HCT116 (cell line): ENCODE measurements at regions not wholly inside any gene's neighbourhood (a gene's known extent, or its start where the extent isn't known, plus 50 kb on each side); places are given as distances from the start of the nearest gene placed in this dataset.

Experiments
- ATAC-seq: fragments of 200-7000 bp; cut with Tn5 transposase; 2 replicates; pipeline ENCODE4 v1.9.1; 2020; ENCODE audit warnings: mild to moderate bottlenecking, moderate library complexity
- BruUV-seq: library from RNA; stranded (reverse); fragments of 400-500 nt; replicated peaks from 2 replicates; lab custom pipeline; 2021; lab: Mats Ljungman, UMichigan
- CTCF ChIA-PET: fragments of 300-600 bp; sonication (Branson Sonifier 250); formaldehyde crosslinking; loops from one replicate; lab custom pipeline; 2021; ENCODE audit warnings: antibody characterized with exemption; lab: Charles Lee
- POLR2A ChIA-PET: fragments of 300-600, 350-600 bp; sonication (Branson Sonifier 250); formaldehyde crosslinking; loops from one replicate; lab custom pipeline; 2021; ENCODE audit warnings: antibody characterized with exemption; lab: Charles Lee
- RAD21 ChIA-PET, 2 experiments: fragments of 300-600 bp; sonication (Branson Sonifier 250); formaldehyde crosslinking; loops; one replicate each; lab custom pipeline; 2023; ENCODE audit warnings: low total read pairs in 2 of 2; ENCODE audit not compliant: uncharacterized antibody in 2 of 2, unreplicated experiment in 2 of 2, low non-redundant PET in 1 of 2; lab: Charles Lee
- DNase-seq: peaks from one replicate; pipeline ENCODE4 v3.0.0-alpha.2; 2010; ENCODE audit warnings: low read depth, low spot score
- H2AFZ ChIP-seq: fragments of 200-600 bp; shearing (Covaris generic), sonication (generic); 2 replicates; pipeline ENCODE4 v1.6.1; 2017; ENCODE audit warnings: low read depth, mixed run types, mixed read lengths, antibody characterized with exemption, low read length; ENCODE audit not compliant: poor library complexity, severe bottlenecking
- H3K27ac ChIP-seq: 2 replicates; pipeline ENCODE4 v1.5.1; 2012; ENCODE audit warnings: low read depth, low read length
- H3K27me3 ChIP-seq: fragments of 200-600 bp; sonication (generic); 2 replicates; pipeline ENCODE4 v1.6.1; 2016; ENCODE audit warnings: mixed run types, low read length, mixed read lengths; ENCODE audit not compliant: insufficient read depth
- H3K36me3 ChIP-seq, 2 experiments: fragments of 200-500 bp in 1 of 2; fragments of 200-600 bp in 1 of 2; sonication (Bioruptor generic) in 1 of 2; sonication (generic) in 1 of 2; 2 replicates each; pipeline versions ENCODE4 v1.5.1 to v1.6.1; 2014 to 2016; ENCODE audit warnings: low read length in 2 of 2, inconsistent platforms in 1 of 2, mixed read lengths in 1 of 2, mixed run types in 1 of 2; ENCODE audit not compliant: insufficient read depth in 2 of 2, control insufficient read depth in 1 of 2
- H3K4me1 ChIP-seq, 2 experiments: fragments of 200-600 bp in 1 of 2; sonication (generic) in 1 of 2; 2 replicates each; pipeline versions ENCODE4 v1.5.1 to v1.6.1; 2012 to 2017; ENCODE audit warnings: low read length in 2 of 2, inconsistent platforms in 1 of 2, mild to moderate bottlenecking in 1 of 2, mixed read lengths in 1 of 2, mixed run types in 1 of 2, moderate library complexity in 1 of 2; ENCODE audit not compliant: insufficient read depth in 2 of 2, control insufficient read depth in 1 of 2
- H3K4me2 ChIP-seq: fragments of 200-600 bp; sonication (generic); 2 replicates; pipeline ENCODE4 v1.6.1; 2017; ENCODE audit warnings: mixed run types, low read length, mixed read lengths
- H3K4me3 ChIP-seq, 2 experiments: fragments of 200-600 bp in 1 of 2; sonication (generic) in 1 of 2; replicated peaks in 1 of 2; 2 replicates each; pipeline ENCODE4 v1.5.1; 2011 to 2016; ENCODE audit warnings: low read length in 2 of 2, control low read depth in 1 of 2, low read depth in 1 of 2, mild to moderate bottlenecking in 1 of 2, mixed read lengths in 1 of 2, mixed run types in 1 of 2
- H3K79me2 ChIP-seq: fragments of 200-600 bp; sonication (generic); 2 replicates; pipeline ENCODE4 v1.6.1; 2017; ENCODE audit warnings: mild to moderate bottlenecking, mixed run types, low read length, moderate library complexity, mixed read lengths; ENCODE audit not compliant: insufficient read depth
- H3K9ac ChIP-seq: fragments of 200-600 bp; sonication (generic); 2 replicates; pipeline ENCODE4 v1.6.1; 2016; ENCODE audit warnings: low read length, mixed read lengths
- H3K9me2 ChIP-seq: fragments of 200-600 bp; sonication (generic), shearing (Covaris generic); 2 replicates; pipeline ENCODE4 v1.6.1; 2017; ENCODE audit warnings: mixed run types, mild to moderate bottlenecking, moderate library complexity; ENCODE audit not compliant: insufficient read depth
- H3K9me3 ChIP-seq, 2 experiments: fragments of 200-500 bp in 1 of 2; fragments of 200-600 bp in 1 of 2; sonication (Bioruptor generic) in 1 of 2; sonication (generic) in 1 of 2; 2 replicates each; pipeline ENCODE4 v1.6.1; 2014 to 2017; ENCODE audit warnings: low read length in 2 of 2, mixed read lengths in 2 of 2, inconsistent platforms in 1 of 2, low read depth in 1 of 2, mild to moderate bottlenecking in 1 of 2, mixed run types in 1 of 2, moderate library complexity in 1 of 2; ENCODE audit not compliant: control insufficient read depth in 1 of 2, insufficient read depth in 1 of 2
- H4K20me1 ChIP-seq: fragments of 200-600 bp; sonication (generic), shearing (Covaris generic); 2 replicates; pipeline ENCODE4 v1.6.1; 2017; ENCODE audit warnings: mixed run types, mild to moderate bottlenecking, moderate library complexity; ENCODE audit not compliant: insufficient read depth
- ATF3 ChIP-seq: IDR thresholded peaks from 2 replicates; pipeline ENCODE4 v1.6.1; 2012
- CBX3 ChIP-seq: IDR thresholded peaks from 2 replicates; pipeline ENCODE4 v1.6.1; 2012; ENCODE audit warnings: low read depth
- CEBPB ChIP-seq: IDR thresholded peaks from 2 replicates; pipeline ENCODE4 v1.6.1; 2012; ENCODE audit warnings: low read depth
- EGR1 ChIP-seq: IDR thresholded peaks from 2 replicates; pipeline ENCODE4 v1.6.1; 2012; ENCODE audit warnings: low read depth
- EZH2phosphoT487 ChIP-seq: fragments of 200-600 bp; IDR thresholded peaks from 2 replicates; pipeline ENCODE4 v1.6.1; 2018; ENCODE audit warnings: antibody characterized with exemption, borderline replicate concordance
- FOSL1 ChIP-seq: IDR thresholded peaks from 2 replicates; pipeline ENCODE4 v1.6.1; 2012; ENCODE audit warnings: low read depth
- JUND ChIP-seq: IDR thresholded peaks from 2 replicates; pipeline ENCODE4 v1.6.1; 2012
- MAX ChIP-seq: IDR thresholded peaks from 2 replicates; pipeline ENCODE4 v1.6.1; 2012
- SIN3A ChIP-seq: IDR thresholded peaks from 2 replicates; pipeline ENCODE4 v1.6.1; 2012; ENCODE audit warnings: low read depth
- SRF ChIP-seq: IDR thresholded peaks from 2 replicates; pipeline ENCODE4 v1.6.1; 2012; ENCODE audit warnings: low read depth
- intact Hi-C: fragments of 100-400 bp; cut with micrococcal nuclease; formaldehyde crosslinking; loops from 2 replicates; pipeline ENCODE4 v1.10.0; 2022
- TF ChIP-seq, protein P1 (sequence below), 3 experiments: fragments of 200-600 bp in 1 of 3; sonication (generic) in 1 of 3; IDR thresholded peaks in 2 of 3; conservative IDR thresholded peaks in 1 of 3; 2 replicates each; pipeline ENCODE4 v1.5.1; 2012 to 2017; ENCODE audit warnings: low read depth in 2 of 3, low read length in 2 of 3, antibody characterized with exemption in 1 of 3, borderline replicate concordance in 1 of 3, control low read depth in 1 of 3, mild to moderate bottlenecking in 1 of 3, mixed read lengths in 1 of 3, mixed run types in 1 of 3, moderate library complexity in 1 of 3; ENCODE audit not compliant: insufficient read depth in 1 of 3

- RAD21 ChIA-PET: no interaction called here
- POLR2A ChIA-PET: no interaction called here
Measured at GRCh38 chr15:62942428-62942827, 100.1 kb upstream of the TPM1 start.

More at GRCh38 chr15:62942428-62942827, 100.1 kb upstream of the TPM1 start:
- H4K20me1 ChIP-seq: no peaks in the 10 kb centered on the region
- no peaks in the 10 kb centered on the region for H3K9me2 ChIP-seq
- no peak overlapping the region for H3K27ac ChIP-seq
- no peak overlapping the region for H3K4me3 ChIP-seq
- no peaks in the 10 kb centered on the region for H3K9me3 ChIP-seq
- no peak overlapping the region for H2AFZ ChIP-seq
- no peak overlapping the region for H3K9ac ChIP-seq
- H3K4me1 ChIP-seq: peaks cover 0 to 14% of the 10 kb centered on the region in 2 experiments; a peak in 1 of 4 replicates
- no TSS peak for BruUV-seq
- TF ChIP-seq MAX: no peak
- no peak for TF ChIP-seq CBX3
- no peak for TF ChIP-seq FOSL1
- no peak for TF ChIP-seq EGR1
- TF ChIP-seq SIN3A: no peak
- no peak for TF ChIP-seq ATF3
- TF ChIP-seq JUND: no peak
- no peak for TF ChIP-seq EZH2phosphoT487
- TF ChIP-seq, protein P1, sequence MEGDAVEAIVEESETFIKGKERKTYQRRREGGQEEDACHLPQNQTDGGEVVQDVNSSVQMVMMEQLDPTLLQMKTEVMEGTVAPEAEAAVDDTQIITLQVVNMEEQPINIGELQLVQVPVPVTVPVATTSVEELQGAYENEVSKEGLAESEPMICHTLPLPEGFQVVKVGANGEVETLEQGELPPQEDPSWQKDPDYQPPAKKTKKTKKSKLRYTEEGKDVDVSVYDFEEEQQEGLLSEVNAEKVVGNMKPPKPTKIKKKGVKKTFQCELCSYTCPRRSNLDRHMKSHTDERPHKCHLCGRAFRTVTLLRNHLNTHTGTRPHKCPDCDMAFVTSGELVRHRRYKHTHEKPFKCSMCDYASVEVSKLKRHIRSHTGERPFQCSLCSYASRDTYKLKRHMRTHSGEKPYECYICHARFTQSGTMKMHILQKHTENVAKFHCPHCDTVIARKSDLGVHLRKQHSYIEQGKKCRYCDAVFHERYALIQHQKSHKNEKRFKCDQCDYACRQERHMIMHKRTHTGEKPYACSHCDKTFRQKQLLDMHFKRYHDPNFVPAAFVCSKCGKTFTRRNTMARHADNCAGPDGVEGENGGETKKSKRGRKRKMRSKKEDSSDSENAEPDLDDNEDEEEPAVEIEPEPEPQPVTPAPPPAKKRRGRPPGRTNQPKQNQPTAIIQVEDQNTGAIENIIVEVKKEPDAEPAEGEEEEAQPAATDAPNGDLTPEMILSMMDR (IDR thresholded peaks at IDR 0.05 in 2 of 3, conservative IDR thresholded peaks at IDR 0.05 in 1 of 3; ENCODE audit: borderline replicate concordance in 1 of 3, insufficient read depth in 1 of 3, low read depth in 2 of 3, low read length in 2 of 3): no peak
- no peak for TF ChIP-seq CEBPB
- TF ChIP-seq SRF: no peak
- no peak for DNase-seq
- no peak overlapping the region for H3K4me2 ChIP-seq
- ATAC-seq: no peak
- H3K27me3 ChIP-seq: peaks cover under 1% of the 10 kb centered on the region; the same call in 1 of the 2 replicates
- no peaks in the 10 kb centered on the region for H3K79me2 ChIP-seq
- CTCF ChIA-PET: no interaction called here
- H3K36me3 ChIP-seq: no peaks in the 10 kb centered on the region
- intact Hi-C loops: no loop called here
